Spleen (tissue), 11 donors: ENCODE measurements at regions not wholly inside any gene's neighbourhood (a gene's known extent, or its start where the extent isn't known, plus 50 kb on each side); places are given as distances from the start of the nearest gene placed in this dataset.
A peak's percentile ranks its signal among the peaks of the same experiment; 100 is the strongest.

Source experiments
- DNase-seq: peaks from one replicate; pipeline ENCODE4 v3.0.0-alpha.2; 2020
- H3K27ac ChIP-seq, 8 donors: fragments of 200-600 bp; sonication (generic) in 7 of 8; 1 replicate in 4 of 8; 2 replicates in 4 of 8; pipeline versions ENCODE4 v1.5.0 to v1.8.0; 2016 to 2021; ENCODE audit warnings: inconsistent platforms in 4 of 8, mild to moderate bottlenecking in 4 of 8, moderate library complexity in 1 of 8
- H3K27me3 ChIP-seq, 7 donors: fragments of 200-600 bp; sonication (generic) in 6 of 7; replicated peaks in 1 of 7; 1 replicate in 4 of 7; 2 replicates in 3 of 7; pipeline versions ENCODE4 v1.5.0 to v1.8.0; 2016 to 2021; ENCODE audit warnings: inconsistent platforms in 3 of 7, mild to moderate bottlenecking in 1 of 7
- H3K36me3 ChIP-seq, 6 donors: fragments of 200-600 bp; sonication (generic) in 5 of 6; 1 replicate in 4 of 6; 2 replicates in 2 of 6; pipeline versions ENCODE4 v1.5.0 to v1.8.0; 2016 to 2021; ENCODE audit warnings: inconsistent platforms in 2 of 6
- H3K4me1 ChIP-seq, 6 donors: fragments of 200-600 bp; sonication (generic) in 5 of 6; 1 replicate in 3 of 6; 2 replicates in 3 of 6; pipeline versions ENCODE4 v1.5.0 to v1.8.0; 2016 to 2021; ENCODE audit warnings: inconsistent platforms in 3 of 6
- H3K4me3 ChIP-seq, 8 donors: fragments of 200-600 bp; sonication (generic) in 7 of 8; 1 replicate in 4 of 8; 2 replicates in 4 of 8; pipeline versions ENCODE4 v1.5.0 to v1.8.0; 2016 to 2021; ENCODE audit warnings: inconsistent platforms in 4 of 8, mild to moderate bottlenecking in 4 of 8, moderate library complexity in 2 of 8
- H3K9me3 ChIP-seq, 8 donors: fragments of 200-600 bp; sonication (generic) in 7 of 8; 1 replicate in 4 of 8; 2 replicates in 4 of 8; pipeline versions ENCODE4 v1.5.0 to v1.8.0; 2016 to 2021; ENCODE audit warnings: inconsistent platforms in 4 of 8
- CTCF ChIP-seq, 11 experiments: fragments of 200-600 bp in 7 of 11; fragments of 450-650 bp in 4 of 11; sonication (generic) in 4 of 11; IDR thresholded peaks in 8 of 11; conservative IDR thresholded peaks in 3 of 11; 1 replicate in 7 of 11; 2 replicates in 4 of 11; pipeline versions ENCODE4 v1.4.0 to v1.8.0; 2016 to 2021; ENCODE audit warnings: antibody characterized with exemption in 11 of 11, inconsistent platforms in 4 of 11, mild to moderate bottlenecking in 1 of 11
- POLR2A ChIP-seq, 3 donors: fragments of 450-650 bp; IDR thresholded peaks; one replicate each; pipeline ENCODE4 v1.5.1; 2017; ENCODE audit warnings: antibody characterized with exemption in 3 of 3, mild to moderate bottlenecking in 1 of 3
- POLR2AphosphoS5 ChIP-seq, 3 donors: sonication (generic); formaldehyde crosslinking; IDR thresholded peaks; one replicate each; pipeline ENCODE4 v1.5.1; 2017; ENCODE audit warnings: antibody characterized with exemption in 3 of 3
- WGBS, 5 donors: extraction: QIAGEN DNeasy Blood & Tissue Kit in 3 of 5; methylation state at CpG; one replicate each; pipeline versions ENCODE4 v1.1.5 to v1.1.7; 2013 to 2018; 5-methylcytosine and 5-hydroxymethylcytosine counted together
- intact Hi-C: fragments of 100-400 bp; cut with DNase I; formaldehyde crosslinking; loops from one replicate; pipeline ENCODE4 v1.15.0; 2023; ENCODE audit warnings: low total_unique reads
- donor health status: healthy with polysubstance abuse.
- donor health status: DM: no; HTN: no; CAD: no; lungs with moderate emphysema.
- donor health status: DM: no; HTN: no; CAD: no.
- donor health status: Bipolar disorder and iron deficiency.
- donor health status: healthy.
- donor health status: DM: no; HTN: no; CAD: no.
- donor health status: DM: yes; HTN: yes; CAD: no.

GRCh38 chr4:41432219-41432618 lies 105.7 kb upstream of the LIMCH1 start:
- WGBS, 5 donors, result 86 to 97% (median 92%) methylated on average over 2 of the region's 2 CpGs
- Histone ChIP-seq H3K4me3 (no peak overlapping the region), H3K36me3 (no peaks in the 10 kb centered on the region), H3K9me3 (peaks cover 0 to 5% (median 0%) of the 10 kb centered on the region in 8 donors), H3K27ac (no peak overlapping the region), H3K27me3 (peaks cover 0 to 6% (median 0%) of the 10 kb centered on the region in 7 donors), H3K4me1 (peaks cover 0 to 13% (median 11%) of the 10 kb centered on the region in 6 donors)
- DNase-seq, result no peak
- no peak for TF ChIP-seq POLR2AphosphoS5 (IDR thresholded peaks at IDR 0.05)
- no peak for TF ChIP-seq POLR2A (IDR thresholded peaks at IDR 0.05)
- TF ChIP-seq CTCF (IDR thresholded peaks at IDR 0.05 in 8 of 11, conservative IDR thresholded peaks at IDR 0.05 in 3 of 11), result no peak
- intact Hi-C loops, result no loop called here

- intact Hi-C loops, result no loop called here
- 62 to 80% (median 70%) methylated on average over 5 of the region's 5 CpGs for WGBS, 5 donors
- Histone ChIP-seq H3K27me3 (peaks cover 0 to 6% (median 0%) of the 10 kb centered on the region in 7 donors), H3K36me3 (no peaks in the 10 kb centered on the region), H3K27ac (no peak overlapping the region), H3K4me1 (peaks cover 0 to 12% (median 5%) of the 10 kb centered on the region in 6 donors), H3K4me3 (no peak overlapping the region), H3K9me3 (peaks cover 0 to 5% (median 0%) of the 10 kb centered on the region in 8 donors)
- TF ChIP-seq POLR2AphosphoS5 (IDR thresholded peaks at IDR 0.05) (no peak), POLR2A (IDR thresholded peaks at IDR 0.05) (no peak), CTCF (IDR thresholded peaks at IDR 0.05 in 8 of 11, conservative IDR thresholded peaks at IDR 0.05 in 3 of 11) (no peak)
- no peak for DNase-seq
Measured at GRCh38 chr4:41432881-41433280, 105.1 kb upstream of the LIMCH1 start.

- intact Hi-C loops, result no loop called here
- TF ChIP-seq POLR2AphosphoS5 (IDR thresholded peaks at IDR 0.05) (no peak), POLR2A (IDR thresholded peaks at IDR 0.05) (no peak), CTCF (IDR thresholded peaks at IDR 0.05 in 8 of 11, conservative IDR thresholded peaks at IDR 0.05 in 3 of 11) (no peak)
- H3K4me1 ChIP-seq, result peaks cover 0 to 15% (median 1%) of the 10 kb centered on the region in 6 donors
- no peak for DNase-seq
- no peak overlapping the region for H3K4me3 ChIP-seq
- 63 to 73% (median 69%) methylated on average over 3 of the region's 3 CpGs for WGBS, 5 donors
- peak overlapping the region in 2 of 8 donors; percentile 21 to 49 for H3K27ac ChIP-seq
- peaks cover 0 to 5% (median 0%) of the 10 kb centered on the region in 8 donors for H3K9me3 ChIP-seq
- H3K27me3 ChIP-seq, result peaks cover 0 to 6% (median 0%) of the 10 kb centered on the region in 7 donors
- no peaks in the 10 kb centered on the region for H3K36me3 ChIP-seq
Measured at GRCh38 chr4:41433361-41433760, 104.6 kb upstream of the LIMCH1 start.

- H3K9me3 ChIP-seq, result no peaks in the 10 kb centered on the region
- H3K4me3 ChIP-seq, result no peak overlapping the region
- H3K36me3 ChIP-seq, result no peaks in the 10 kb centered on the region
- H3K4me1 ChIP-seq, result peaks cover 0 to 25% (median 1%) of the 10 kb centered on the region in 6 donors
- peak overlapping the region in 1 of 8 donors; percentile 71 for H3K27ac ChIP-seq
- 94 to 100% (median 97%) methylated on average over 1 of the region's 1 CpG for WGBS, 5 donors
- TF ChIP-seq CTCF (IDR thresholded peaks at IDR 0.05 in 8 of 11, conservative IDR thresholded peaks at IDR 0.05 in 3 of 11) (no peak), POLR2A (IDR thresholded peaks at IDR 0.05) (no peak), POLR2AphosphoS5 (IDR thresholded peaks at IDR 0.05) (no peak)
- DNase-seq, result no peak
- H3K27me3 ChIP-seq, result peaks cover 0 to 6% (median 0%) of the 10 kb centered on the region in 7 donors
- intact Hi-C loops, result no loop called here
Measured at GRCh38 chr4:41435510-41435909, 102.4 kb upstream of the LIMCH1 start.
